ENCODE measurements at regions not wholly inside any gene's neighbourhood (a gene's known extent, or its start where the extent isn't known, plus 50 kb on each side); places are given as distances from the start of the nearest gene placed in this dataset.

DNA sequence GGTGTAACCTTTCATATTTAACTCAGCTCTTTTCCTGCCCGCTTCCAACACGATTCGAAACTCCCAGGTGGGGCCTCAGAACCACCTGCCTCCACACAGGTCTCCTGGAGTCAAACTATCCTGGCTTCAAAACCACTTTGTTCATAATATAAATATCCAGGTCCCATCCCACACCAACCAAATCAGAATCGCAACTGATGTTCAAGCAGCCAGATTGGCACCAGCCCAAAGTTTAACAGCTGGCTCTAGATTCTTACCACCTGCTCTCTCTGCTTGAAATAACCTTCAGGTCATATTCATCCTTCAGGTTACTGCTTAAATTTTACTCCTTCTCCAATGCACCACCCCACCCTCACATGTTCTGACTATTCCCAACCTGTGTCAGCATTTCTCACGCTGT, 231.4 kb upstream of the TRPM3 start:
- Histone ChIP-seq H2AK5ac (ENCODE audit: low read depth, low read length) (no peak overlapping the region), H3K79me1 (ENCODE audit: low read depth, low read length) (no peaks in the 10 kb centered on the region), H2AFZ (ENCODE audit: low read length) (no peak overlapping the region), H3K27me3 (replicated peaks in 1 of 4; ENCODE audit: control insufficient read depth in 3 of 4, extremely low read depth in 1 of 4, insufficient read depth in 3 of 4, low read length in 3 of 4) (no peaks in the 10 kb centered on the region), H3K23ac (ENCODE audit: insufficient read length) (no peak overlapping the region), H3K4me3 (ENCODE audit: extremely low read depth in 1 of 4, insufficient read depth in 2 of 4, low read depth in 3 of 4, low read length in 4 of 4) (no peak overlapping the region), H2BK20ac (ENCODE audit: low read length) (no peak overlapping the region), H3K23me2 (ENCODE audit: low read depth, low read length) (no peaks in the 10 kb centered on the region), H3K4me2 (ENCODE audit: insufficient read depth in 1 of 2, low read depth in 2 of 2, low read length in 2 of 2) (no peak overlapping the region), H3K56ac (replicated peaks; ENCODE audit: insufficient read length, low read depth, low read length) (no peak overlapping the region), H2BK120ac (replicated peaks; ENCODE audit: low read depth, low read length) (no peak overlapping the region), H3K9me3 (ENCODE audit: insufficient read depth in 2 of 2, low read depth in 1 of 2, low read length in 1 of 2) (no peaks in the 10 kb centered on the region), H4K20me1 (replicated peaks in 1 of 2; ENCODE audit: control insufficient read depth in 1 of 2, insufficient read depth in 2 of 2, low read length in 2 of 2) (no peaks in the 10 kb centered on the region), H2BK15ac (ENCODE audit: low read length) (no peak overlapping the region), H3K18ac (ENCODE audit: extremely low read depth, low read length) (no peak overlapping the region), H3K14ac (ENCODE audit: insufficient read length) (no peak overlapping the region), H3K4ac (replicated peaks; ENCODE audit: insufficient read length, low read depth, low read length) (no peak overlapping the region), H3K4me1 (replicated peaks in 1 of 4; ENCODE audit: control insufficient read depth in 3 of 4, insufficient read depth in 4 of 4, low read length in 3 of 4) (no peaks in the 10 kb centered on the region), H4K91ac (replicated peaks; ENCODE audit: insufficient read length, low read length) (no peak overlapping the region), H2BK5ac (ENCODE audit: low read depth, low read length) (no peak overlapping the region), H4K8ac (ENCODE audit: extremely low read depth, insufficient read depth, low read length) (no peak overlapping the region), H3K79me2 (ENCODE audit: control insufficient read depth in 1 of 2, insufficient read depth in 2 of 2, low read length in 2 of 2) (no peaks in the 10 kb centered on the region), H4K5ac (ENCODE audit: insufficient read length, low read depth, low read length) (no peak overlapping the region), H3K36me3 (ENCODE audit: control insufficient read depth in 2 of 4, insufficient read depth in 4 of 4, low read length in 3 of 4) (no peaks in the 10 kb centered on the region), H3K9ac (replicated peaks in 1 of 4; ENCODE audit: extremely low read depth in 1 of 4, low read depth in 3 of 4, low read length in 3 of 4) (no peak overlapping the region), H3K27ac (ENCODE audit: low read depth, low read length) (no peak overlapping the region), H2BK12ac (ENCODE audit: low read depth, low read length) (no peak overlapping the region)
- TF ChIP-seq SIX5 (IDR thresholded peaks at IDR 0.05; ENCODE audit: low read depth, low read length), result no peak
- no peak for TF ChIP-seq CBX8 (IDR thresholded peaks at IDR 0.05; ENCODE audit: borderline replicate concordance, low read depth, low read length)
- ChIA-PET POLR2A (ENCODE audit: partially characterized antibody) (no interaction called here), CTCF (ENCODE audit: partially characterized antibody) (interaction anchor here (0.6 to 3.1 kb wide), 3 partner anchors 8 to 679 kb away, joined by 3 to 21 read pairs (median 3); no protein-coding TSS in a partner anchor)
- FAIRE-seq (no peak), DNase-seq (ENCODE audit: low read depth in 1 of 2, low spot score in 2 of 2) (no peak)
- 96% methylated on average over 5 of the region's 5 CpGs; no CpG with 5 or more reads in 1 of the 2 experiments for WGBS, 2 experiments (ENCODE audit: extremely low coverage in 1 of 2, insufficient coverage in 1 of 2, insufficient read length in 1 of 2, insufficient replicate concordance in 2 of 2, low coverage in 1 of 2, low lambda C conversion rate in 2 of 2, missing lambda C conversion rate in 1 of 2)
